Common myeloid progenitor, CD34-positive (primary cell): ENCODE measurements at regions not wholly inside any gene's neighbourhood (a gene's known extent, or its start where the extent isn't known, plus 50 kb on each side); places are given as distances from the start of the nearest gene placed in this dataset.

Experiments
- CTCF ChIA-PET: fragments of 350-600 bp; sonication (Branson Sonifier 250); formaldehyde crosslinking; loops from one replicate; lab custom pipeline; 2021; ENCODE audit warnings: antibody characterized with exemption; lab: Charles Lee
- POLR2A ChIA-PET: fragments of 350-600 bp; sonication (Branson Sonifier 250); formaldehyde crosslinking; loops from one replicate; lab custom pipeline; 2021; ENCODE audit warnings: antibody characterized with exemption; lab: Charles Lee
- DNase-seq, 3 donors: peaks; one replicate each; pipeline versions ENCODE4 v3.0.0 to v3.0.0-alpha.2; 2013
- H3K27ac ChIP-seq, 2 experiments: 1 replicate in 1 of 2; 2 replicates in 1 of 2; pipeline ENCODE4 v1.7.0; 2013; ENCODE audit warnings: inconsistent platforms in 2 of 2, low read length in 2 of 2, mild to moderate bottlenecking in 2 of 2, low read depth in 1 of 2, moderate library complexity in 1 of 2; ENCODE audit not compliant: severe bottlenecking in 2 of 2, insufficient read depth in 1 of 2, poor library complexity in 1 of 2
- H3K27me3 ChIP-seq, 5 experiments: replicated peaks in 2 of 5; 1 replicate in 3 of 5; 2 replicates in 2 of 5; pipeline versions ENCODE4 v1.6.1 to v1.7.0; 2013; ENCODE audit warnings: low read length in 4 of 5, mild to moderate bottlenecking in 2 of 5, moderate library complexity in 2 of 5, inconsistent platforms in 1 of 5; ENCODE audit not compliant: insufficient read depth in 5 of 5, control insufficient read depth in 4 of 5
- H3K36me3 ChIP-seq, 4 experiments: 1 replicate in 2 of 4; 2 replicates in 2 of 4; pipeline versions ENCODE4 v1.6.1 to v1.7.0; 2013; ENCODE audit warnings: low read length in 3 of 4, control low read depth in 1 of 4, mild to moderate bottlenecking in 1 of 4; ENCODE audit not compliant: control insufficient read depth in 4 of 4, insufficient read depth in 4 of 4
- H3K4me1 ChIP-seq, 4 experiments: 1 replicate in 3 of 4; 2 replicates in 1 of 4; pipeline versions ENCODE4 v1.6.1 to v1.7.1; 2013; ENCODE audit warnings: low read length in 3 of 4, mild to moderate bottlenecking in 3 of 4, control low read depth in 1 of 4, inconsistent platforms in 1 of 4, moderate library complexity in 1 of 4; ENCODE audit not compliant: control insufficient read depth in 4 of 4, insufficient read depth in 4 of 4; ENCODE audit errors: control extremely low read depth in 1 of 4
- H3K4me3 ChIP-seq, 7 experiments: 1 replicate in 4 of 7; 2 replicates in 3 of 7; pipeline versions ENCODE4 v1.5.1 to v1.7.0; 2013; ENCODE audit warnings: mild to moderate bottlenecking in 7 of 7, low read length in 6 of 7, moderate library complexity in 6 of 7, inconsistent platforms in 2 of 7, low read depth in 2 of 7, control low read depth in 1 of 7; ENCODE audit not compliant: insufficient read depth in 4 of 7, control insufficient read depth in 1 of 7; ENCODE audit errors: extremely low read depth in 1 of 7
- H3K9me3 ChIP-seq, 5 experiments: 1 replicate in 4 of 5; 2 replicates in 1 of 5; pipeline versions ENCODE4 v1.6.1 to v1.7.1; 2013; ENCODE audit warnings: low read length in 4 of 5, mild to moderate bottlenecking in 2 of 5, inconsistent platforms in 1 of 5, low read depth in 1 of 5, moderate library complexity in 1 of 5; ENCODE audit not compliant: control insufficient read depth in 4 of 5, insufficient read depth in 2 of 5; ENCODE audit errors: control extremely low read depth in 1 of 5
- WGBS: methylation state at CpG from one replicate; pipeline ENCODE4 v1.1.5; 2013; ENCODE audit not compliant: insufficient coverage; 5-methylcytosine and 5-hydroxymethylcytosine counted together

DNA sequence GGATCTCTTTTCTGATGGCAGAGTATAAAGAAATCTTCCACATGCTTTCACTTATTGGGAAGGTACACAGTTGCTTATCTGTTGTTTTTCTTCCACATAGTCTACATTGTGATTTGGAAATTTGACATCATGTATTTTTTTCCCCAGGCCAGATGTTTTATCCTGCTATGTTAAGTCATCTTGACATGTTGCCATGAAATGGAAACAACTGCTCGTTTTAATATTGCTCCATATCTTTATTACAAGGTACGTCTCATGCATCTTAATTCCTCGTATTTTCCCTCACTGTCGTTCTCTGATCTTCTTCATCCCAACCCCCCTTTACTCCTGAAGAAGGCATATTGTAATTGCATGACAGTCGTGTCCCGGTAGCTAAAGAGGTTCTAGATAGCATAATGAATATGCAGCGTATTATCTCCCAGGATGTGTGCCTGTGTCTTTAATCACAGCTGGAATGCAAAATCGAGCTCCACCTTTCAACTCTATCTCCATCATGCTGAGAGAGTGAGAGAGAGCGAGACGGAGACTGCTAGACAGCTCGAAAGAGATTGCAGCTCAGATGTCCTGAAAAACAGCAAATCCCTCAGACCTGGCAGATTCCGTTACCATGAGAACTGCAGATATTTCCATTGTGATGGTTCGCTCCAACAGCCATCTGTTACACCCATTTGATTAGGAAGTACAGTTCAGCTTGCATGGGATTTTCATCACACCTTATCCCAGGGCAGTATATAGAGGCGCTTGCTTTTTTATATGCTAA is 281.7 kb downstream of the TMEM38B start:
- WGBS = 93% methylated on average over 11 of the region's 14 CpGs
- ChIA-PET CTCF (interaction anchor here (1.3 kb wide), 1 partner anchor 72 kb away, joined by 3 read pairs; no protein-coding TSS in a partner anchor), POLR2A (no interaction called here)
- DNase-seq = no peak
- Histone ChIP-seq H3K27me3 (no peaks in the 10 kb centered on the region), H3K9me3 (no peaks in the 10 kb centered on the region), H3K36me3 (no peaks in the 10 kb centered on the region), H3K27ac (no peak overlapping the region), H3K4me1 (peaks cover 0 to 6% (median 0%) of the 10 kb centered on the region in 4 experiments), H3K4me3 (no peak overlapping the region)

DNA sequence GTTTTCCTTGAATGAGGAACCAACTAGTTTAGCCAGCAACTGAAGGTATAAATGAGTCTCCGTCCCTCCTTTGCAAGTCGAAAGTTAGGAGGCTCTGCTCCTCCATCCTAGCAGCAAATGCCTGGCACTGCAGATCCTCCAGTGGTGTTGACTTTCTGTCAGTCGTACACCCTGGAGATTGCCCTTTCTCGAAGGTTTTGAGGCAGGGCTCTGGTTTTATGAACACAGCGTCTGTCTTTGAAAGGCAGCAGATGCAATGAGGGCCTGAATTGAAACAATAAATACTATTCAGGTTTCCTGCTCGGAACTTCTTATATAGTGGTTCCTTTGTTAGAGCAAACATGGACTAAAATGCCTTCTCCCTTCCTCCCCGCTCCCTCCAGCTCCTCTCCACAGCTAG is 284.0 kb downstream of the TMEM38B start:
- WGBS = 75% methylated on average over 5 of the region's 7 CpGs
- no peak overlapping the region for H3K4me3 ChIP-seq
- DNase-seq = no peak
- H3K27me3 ChIP-seq = no peaks in the 10 kb centered on the region
- POLR2A ChIA-PET = no interaction called here
- H3K4me1 ChIP-seq = no peaks in the 10 kb centered on the region
- CTCF ChIA-PET = no interaction called here
- no peaks in the 10 kb centered on the region for H3K36me3 ChIP-seq
- H3K27ac ChIP-seq = no peak overlapping the region
- no peaks in the 10 kb centered on the region for H3K9me3 ChIP-seq

- peaks cover 0 to 3% (median 0%) of the 10 kb centered on the region in 5 experiments for H3K9me3 ChIP-seq
- H3K27me3 ChIP-seq = no peaks in the 10 kb centered on the region
- H3K4me3 ChIP-seq = no peak overlapping the region
- no peak for DNase-seq
- ChIA-PET POLR2A (no interaction called here), CTCF (no interaction called here)
- WGBS = 100% methylated on average over 3 of the region's 3 CpGs
- H3K27ac ChIP-seq = no peak overlapping the region
- no peaks in the 10 kb centered on the region for H3K4me1 ChIP-seq
- no peaks in the 10 kb centered on the region for H3K36me3 ChIP-seq
These were observed 284.5 kb downstream of the TMEM38B start for GRCh38 chr9:105978826-105979225.

- no peaks in the 10 kb centered on the region for H3K27me3 ChIP-seq
- no peak overlapping the region for H3K27ac ChIP-seq
- peaks cover 0 to 3% (median 0%) of the 10 kb centered on the region in 5 experiments for H3K9me3 ChIP-seq
- WGBS = 100% methylated on average over 1 of the region's 2 CpGs
- H3K4me1 ChIP-seq = no peaks in the 10 kb centered on the region
- no peaks in the 10 kb centered on the region for H3K36me3 ChIP-seq
- H3K4me3 ChIP-seq = no peak overlapping the region
- no peak for DNase-seq
- ChIA-PET POLR2A (no interaction called here), CTCF (no interaction called here)
These were observed 284.9 kb downstream of the TMEM38B start for GRCh38 chr9:105979290-105979689.

DNA sequence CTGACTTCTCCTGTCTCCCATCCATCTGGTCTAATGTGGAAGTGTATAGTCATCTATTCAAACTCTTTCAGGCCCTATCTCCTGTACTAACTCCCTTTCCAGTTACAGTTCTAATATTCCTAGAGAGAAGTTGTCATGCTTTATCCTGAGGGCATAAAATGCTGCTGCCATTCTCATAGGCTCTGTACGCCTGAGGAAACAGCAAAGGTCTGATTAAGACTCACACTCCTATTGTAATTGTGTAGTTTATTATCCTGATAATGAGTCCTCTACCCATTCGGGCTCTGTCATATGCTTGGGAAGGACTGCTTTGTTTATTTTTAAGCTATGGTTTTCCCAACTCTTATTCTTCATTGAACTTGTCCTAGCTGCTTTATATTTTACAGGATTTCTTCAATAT is 290.4 kb downstream of the TMEM38B start:
- Histone ChIP-seq H3K9me3 (peaks cover 0 to 3% (median 0%) of the 10 kb centered on the region in 5 experiments), H3K36me3 (no peaks in the 10 kb centered on the region), H3K27ac (no peak overlapping the region), H3K27me3 (no peaks in the 10 kb centered on the region), H3K4me3 (no peak overlapping the region), H3K4me1 (no peaks in the 10 kb centered on the region)
- DNase-seq = no peak
- ChIA-PET CTCF (no interaction called here), POLR2A (no interaction called here)
- 100% methylated on average over 1 of the region's 2 CpGs for whole genome bisulfite sequencing

DNA sequence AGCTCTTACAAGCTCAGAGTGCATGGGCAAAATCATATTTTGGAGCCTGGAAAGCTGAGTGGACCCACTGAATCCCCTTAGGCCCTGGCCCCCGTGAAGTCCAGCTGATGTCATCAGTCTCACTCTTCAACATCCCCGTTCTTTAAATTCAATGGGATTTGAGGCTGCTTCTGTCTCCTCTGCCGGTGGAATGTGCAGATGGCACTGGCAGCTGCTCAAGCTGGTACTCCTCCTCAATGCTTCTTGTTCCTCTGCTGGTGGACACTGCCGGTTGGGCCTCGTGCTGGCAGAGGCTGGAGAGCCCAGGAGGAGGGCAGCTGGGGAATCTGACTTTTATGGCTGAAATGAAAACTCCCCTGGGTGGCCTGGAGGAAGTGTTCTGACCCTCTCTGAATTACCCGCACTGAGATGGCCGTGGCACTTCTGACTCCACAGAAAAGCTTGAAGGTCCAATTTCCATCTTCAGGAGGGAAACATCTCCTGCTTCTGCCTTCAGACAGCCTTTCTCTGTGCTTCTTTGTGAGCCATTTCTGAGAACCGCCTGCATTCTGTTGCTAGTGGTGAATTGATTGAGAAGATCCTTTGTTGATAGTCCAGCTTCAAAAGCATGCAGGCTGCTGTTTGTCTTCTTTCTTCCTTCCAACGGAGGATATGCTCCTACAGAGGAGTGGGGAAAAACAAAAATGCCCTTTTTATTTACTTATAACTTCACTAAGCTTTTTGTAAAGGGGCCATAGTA is 298.9 kb downstream of the TMEM38B start:
- WGBS = 82% methylated on average over 7 of the region's 9 CpGs
- H3K27ac ChIP-seq = no peak overlapping the region
- CTCF ChIA-PET = no interaction called here

More for the DNA sequence above, 298.9 kb downstream of the TMEM38B start:
- H3K36me3 ChIP-seq = no peaks in the 10 kb centered on the region
- no peaks in the 10 kb centered on the region for H3K4me1 ChIP-seq
- DNase-seq = no peak
- no peak overlapping the region for H3K4me3 ChIP-seq
- no peaks in the 10 kb centered on the region for H3K27me3 ChIP-seq
- H3K9me3 ChIP-seq = no peaks in the 10 kb centered on the region
- POLR2A ChIA-PET = interaction anchor here (0.6 kb wide), 1 partner anchor 958 kb away, joined by 8 read pairs; no protein-coding TSS in a partner anchor
